Esophagus muscularis mucosa (tissue), 3 donors: ENCODE measurements at regions not wholly inside any gene's neighbourhood (a gene's known extent, or its start where the extent isn't known, plus 50 kb on each side); places are given as distances from the start of the nearest gene placed in this dataset.

Source experiments
- CTCF ChIP-seq, 3 experiments: fragments of 200-600 bp in 2 of 3; fragments of 450-650 bp in 1 of 3; sonication (generic) in 2 of 3; IDR thresholded peaks; one replicate each; pipeline ENCODE4 v1.5.1; 2017 to 2019; ENCODE audit warnings: antibody characterized with exemption in 3 of 3, mild to moderate bottlenecking in 2 of 3, moderate library complexity in 1 of 3
- POLR2A ChIP-seq: fragments of 450-650 bp; IDR thresholded peaks from one replicate; pipeline ENCODE4 v1.6.1; 2017; ENCODE audit warnings: antibody characterized with exemption, moderate library complexity, mild to moderate bottlenecking, low read depth
- POLR2AphosphoS5 ChIP-seq, 2 donors: sonication (generic); formaldehyde crosslinking; IDR thresholded peaks; one replicate each; pipeline ENCODE4 v1.6.1; 2017; ENCODE audit warnings: antibody characterized with exemption in 2 of 2

GRCh38 chr12:29893002-29893401 lies 109.3 kb upstream of the TMTC1 start:
- TF ChIP-seq CTCF (IDR thresholded peaks at IDR 0.05) (no peak), POLR2AphosphoS5 (IDR thresholded peaks at IDR 0.05) (no peak), POLR2A (no peak)
